IPS-18c (cell line): ENCODE measurements at regions not wholly inside any gene's neighbourhood (a gene's known extent, or its start where the extent isn't known, plus 50 kb on each side); places are given as distances from the start of the nearest gene placed in this dataset.
"Not testable (repeated sequence)": the region's sequence is repeated elsewhere in the genome, so short reads cannot be mapped to it uniquely, and the experiment has no call there.

Experiments used
- H3K4me3 ChIP-seq: 2 replicates; pipeline ENCODE4 v1.7.0; 2013; ENCODE audit warnings: low read depth, mild to moderate bottlenecking, low read length, moderate library complexity; ENCODE audit not compliant: insufficient read depth
- H3K9me3 ChIP-seq: one replicate; pipeline ENCODE4 v1.6.1; 2013; ENCODE audit warnings: mild to moderate bottlenecking, low read length, moderate library complexity; ENCODE audit not compliant: control insufficient read depth, insufficient read depth

- H3K4me3 ChIP-seq, result no peak overlapping the region
- H3K9me3 ChIP-seq, result peaks cover 2% of the 10 kb centered on the region
Observed at GRCh38 chr4:31748382-31748781, 1028.2 kb downstream of the PCDH7 start.

GRCh38 chr4:31750581-31750980 lies 1030.4 kb downstream of the PCDH7 start:
- H3K9me3 ChIP-seq, H3K4me3 ChIP-seq: not testable (repeated sequence)

- Histone ChIP-seq H3K4me3 (no peak overlapping the region), H3K9me3 (peaks cover 2% of the 10 kb centered on the region)
Observed at GRCh38 chr4:31755751-31756150, 1035.6 kb downstream of the PCDH7 start.

GRCh38 chr4:31768756-31769155 lies 1048.6 kb downstream of the PCDH7 start:
- Histone ChIP-seq H3K4me3 (no peak overlapping the region), H3K9me3 (no peaks in the 10 kb centered on the region)

GRCh38 chr4:31783311-31783710 lies 1063.1 kb downstream of the PCDH7 start:
- no peaks in the 10 kb centered on the region for H3K9me3 ChIP-seq
- no peak overlapping the region for H3K4me3 ChIP-seq

GRCh38 chr4:31784558-31784957 lies 1064.4 kb downstream of the PCDH7 start:
- Histone ChIP-seq H3K9me3 (no peaks in the 10 kb centered on the region), H3K4me3 (no peak overlapping the region)

GRCh38 chr4:31787701-31788100 lies 1067.5 kb downstream of the PCDH7 start:
- H3K9me3 ChIP-seq, result no peaks in the 10 kb centered on the region

GRCh38 chr4:31788676-31789075 lies 1068.5 kb downstream of the PCDH7 start:
- no peak overlapping the region for H3K4me3 ChIP-seq
- H3K9me3 ChIP-seq, result no peaks in the 10 kb centered on the region

More at GRCh38 chr4:31787701-31788100, 1067.5 kb downstream of the PCDH7 start:
- no peak overlapping the region for H3K4me3 ChIP-seq

GRCh38 chr4:31791666-31792065 lies 1071.5 kb downstream of the PCDH7 start:
- H3K4me3 ChIP-seq, result no peak overlapping the region
- H3K9me3 ChIP-seq, result no peaks in the 10 kb centered on the region

- Histone ChIP-seq H3K9me3 (no peaks in the 10 kb centered on the region), H3K4me3 (no peak overlapping the region)
Observed at GRCh38 chr4:31793907-31794306, 1073.7 kb downstream of the PCDH7 start.

- H3K9me3 ChIP-seq, H3K4me3 ChIP-seq: not testable (repeated sequence)
Observed at GRCh38 chr4:31797052-31797451, 1076.9 kb downstream of the PCDH7 start.

GRCh38 chr4:31803526-31804195 lies 1083.5 kb downstream of the PCDH7 start:
- H3K9me3 ChIP-seq, result no peaks in the 10 kb centered on the region
- H3K4me3 ChIP-seq, result no peak overlapping the region

- Histone ChIP-seq H3K9me3 (no peaks in the 10 kb centered on the region), H3K4me3 (no peak overlapping the region)
Observed at GRCh38 chr4:31807036-31807435, 1086.9 kb downstream of the PCDH7 start.

GRCh38 chr4:31844350-31844749 lies 1124.2 kb downstream of the PCDH7 start:
- H3K9me3 ChIP-seq, result no peaks in the 10 kb centered on the region
- no peak overlapping the region for H3K4me3 ChIP-seq

- H3K4me3 ChIP-seq, result no peak overlapping the region
- H3K9me3 ChIP-seq, result peaks cover 6% of the 10 kb centered on the region
Observed at GRCh38 chr4:31851946-31852345, 1131.8 kb downstream of the PCDH7 start.

- H3K9me3 ChIP-seq, result no peaks in the 10 kb centered on the region
- no peak overlapping the region for H3K4me3 ChIP-seq
Observed at GRCh38 chr4:31877429-31877828, 1157.3 kb downstream of the PCDH7 start.

GRCh38 chr4:31880837-31881236 lies 1160.7 kb downstream of the PCDH7 start:
- not testable (repeated sequence) for H3K9me3 ChIP-seq, H3K4me3 ChIP-seq

- H3K4me3 ChIP-seq, result no peak overlapping the region
- no peaks in the 10 kb centered on the region for H3K9me3 ChIP-seq
Observed at GRCh38 chr4:31896349-31896748, 1176.2 kb downstream of the PCDH7 start.

- Histone ChIP-seq H3K9me3 (peaks cover 6% of the 10 kb centered on the region), H3K4me3 (no peak overlapping the region)
Observed at GRCh38 chr4:31905363-31905762, 1185.2 kb downstream of the PCDH7 start.
